Stimulated activated CD8-positive, alpha-beta memory T cell treated with anti-CD3 and anti-CD28 coated beads, Interleukin-15, amount 100 ng/mL, for 4 hours (primary cell): ENCODE measurements at regions not wholly inside any gene's neighbourhood (a gene's known extent, or its start where the extent isn't known, plus 50 kb on each side); places are given as distances from the start of the nearest gene placed in this dataset.

ENCODE experiments used
- DNase-seq, 2 donors: peaks; one replicate each; pipeline ENCODE4 v3.0.0-alpha.2; 2020; ENCODE audit warnings: low read depth in 2 of 2

DNA sequence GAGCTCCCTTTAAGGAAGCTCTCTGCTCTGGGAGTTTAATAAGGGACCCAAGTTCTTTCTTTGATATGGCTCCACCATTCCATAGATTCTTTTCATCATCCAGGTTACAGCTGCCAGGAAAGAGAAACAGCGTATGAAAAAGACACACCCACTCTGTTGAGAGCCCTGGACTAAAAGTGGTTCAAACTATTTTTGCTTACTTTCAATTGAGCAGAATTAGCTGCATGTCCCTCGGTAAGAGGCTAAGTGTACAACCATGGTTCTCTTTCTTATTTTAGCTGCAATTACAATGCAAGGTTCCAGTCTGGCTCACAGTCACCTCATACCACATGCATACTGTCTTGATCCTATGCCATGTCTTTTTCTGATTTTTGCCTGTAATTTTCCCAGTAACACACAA, 1288.3 kb downstream of the NSUN3 start:
- no peak for DNase-seq

DNA sequence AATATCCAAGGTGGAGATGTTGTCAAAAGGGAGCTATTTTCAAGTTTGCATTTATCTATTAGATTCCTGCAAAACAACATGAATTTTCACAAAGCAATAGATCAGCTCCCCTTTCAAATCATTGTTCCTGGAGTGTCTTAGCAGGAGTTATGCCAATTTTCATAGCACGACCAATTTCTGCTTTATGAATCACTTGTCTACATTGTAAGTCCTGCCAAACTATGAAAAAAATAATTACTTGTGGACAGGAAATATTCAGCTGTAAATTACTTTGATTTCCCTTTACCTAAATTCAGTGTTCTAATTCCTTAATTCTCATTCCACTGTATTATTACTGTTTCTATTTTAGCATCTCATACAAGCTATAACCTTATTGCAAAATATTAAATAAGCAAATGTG, 1289.6 kb downstream of the NSUN3 start:
- DNase-seq: no peak

DNA sequence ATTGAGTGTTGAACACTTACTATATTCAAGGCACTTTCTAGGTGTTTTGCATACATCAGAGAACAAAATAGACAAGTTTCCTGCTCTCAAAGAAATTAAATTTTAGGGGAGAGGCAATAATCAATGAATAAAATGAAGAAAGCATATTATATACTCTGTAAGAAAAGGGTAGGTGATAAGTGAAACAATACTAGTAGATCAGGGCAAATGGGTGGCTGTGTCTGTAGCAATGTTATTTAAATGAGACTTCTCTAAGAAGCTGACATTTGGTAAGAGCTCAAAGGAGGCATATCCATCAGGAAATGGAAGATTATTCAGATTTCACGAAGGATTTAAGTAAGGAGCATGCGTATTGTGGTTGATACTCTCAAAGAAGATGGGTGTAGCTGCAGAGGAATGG, 1291.6 kb downstream of the NSUN3 start:
- DNase-seq: no peak

DNA sequence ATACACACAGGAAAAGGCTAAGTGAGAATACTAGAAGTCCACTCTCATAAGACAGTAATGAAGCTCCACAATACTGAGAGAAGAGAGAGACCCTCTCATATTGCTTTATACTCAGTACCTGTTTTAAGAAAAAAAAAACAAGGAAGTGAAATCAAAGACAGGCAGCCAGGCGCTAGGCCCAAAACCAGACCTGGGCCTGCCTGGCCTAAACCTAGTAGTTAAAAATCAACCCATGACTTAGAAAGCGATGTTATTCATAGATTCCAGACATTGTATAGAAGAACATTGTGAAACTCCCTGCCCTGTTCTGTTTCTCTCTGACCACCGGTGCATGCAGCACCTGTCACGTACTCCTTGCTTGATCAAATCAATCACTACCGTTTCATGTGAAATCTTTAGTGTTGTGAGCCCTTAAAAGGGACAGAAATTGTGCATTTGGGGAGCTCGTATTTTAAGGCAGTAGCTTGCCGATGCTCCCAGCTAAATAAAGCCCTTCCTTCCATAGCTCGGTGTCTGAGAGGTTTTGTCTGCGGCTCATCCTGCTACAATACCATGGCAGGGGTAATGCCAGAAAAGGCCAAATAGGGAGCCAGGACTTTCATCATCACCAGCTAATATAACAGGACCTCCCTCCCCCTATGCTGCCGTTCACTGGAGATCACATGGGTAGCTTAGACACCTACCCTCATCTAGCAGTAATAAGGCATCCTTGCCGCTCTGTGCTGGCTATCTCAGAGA, 1294.1 kb downstream of the NSUN3 start:
- DNase-seq: no peak

DNA sequence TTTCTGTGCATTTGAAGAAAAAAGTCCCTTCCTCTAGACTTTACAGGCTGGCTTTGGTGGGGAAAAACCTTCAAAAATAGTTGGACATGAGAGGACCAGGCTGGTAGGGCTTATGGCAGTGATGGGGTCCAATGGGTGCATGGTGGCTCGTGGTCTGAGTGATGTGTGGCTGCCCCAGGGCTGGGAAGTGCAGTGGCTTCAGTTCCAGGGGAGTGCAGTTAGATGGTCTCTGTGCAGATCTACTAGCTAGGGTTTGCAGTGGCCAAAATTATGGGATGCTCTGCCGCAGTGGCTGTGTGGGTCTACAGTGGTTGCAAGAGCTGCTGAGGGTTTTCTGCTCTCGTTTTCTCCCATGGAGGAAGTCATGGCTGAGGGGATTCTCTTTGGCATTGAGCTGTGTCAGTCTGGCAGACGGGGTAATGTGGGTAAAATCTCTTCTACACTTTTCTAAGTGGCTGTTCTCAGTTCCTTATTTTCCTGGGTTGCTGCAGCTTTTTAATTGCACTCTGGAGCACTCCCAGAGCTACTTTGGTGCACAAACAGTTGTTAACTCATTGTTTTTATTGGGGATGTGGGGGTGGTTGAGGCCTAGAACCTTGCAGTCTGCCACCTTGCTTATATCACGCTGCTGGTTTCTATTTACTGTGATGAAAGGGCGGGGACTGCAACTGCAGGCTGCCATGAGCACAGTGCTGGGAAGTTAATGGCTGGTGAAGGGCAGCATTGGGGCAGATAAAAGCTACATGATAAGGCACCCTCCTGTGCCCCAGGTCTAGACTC, 1324.6 kb downstream of the NSUN3 start:
- DNase-seq: no peak

DNA sequence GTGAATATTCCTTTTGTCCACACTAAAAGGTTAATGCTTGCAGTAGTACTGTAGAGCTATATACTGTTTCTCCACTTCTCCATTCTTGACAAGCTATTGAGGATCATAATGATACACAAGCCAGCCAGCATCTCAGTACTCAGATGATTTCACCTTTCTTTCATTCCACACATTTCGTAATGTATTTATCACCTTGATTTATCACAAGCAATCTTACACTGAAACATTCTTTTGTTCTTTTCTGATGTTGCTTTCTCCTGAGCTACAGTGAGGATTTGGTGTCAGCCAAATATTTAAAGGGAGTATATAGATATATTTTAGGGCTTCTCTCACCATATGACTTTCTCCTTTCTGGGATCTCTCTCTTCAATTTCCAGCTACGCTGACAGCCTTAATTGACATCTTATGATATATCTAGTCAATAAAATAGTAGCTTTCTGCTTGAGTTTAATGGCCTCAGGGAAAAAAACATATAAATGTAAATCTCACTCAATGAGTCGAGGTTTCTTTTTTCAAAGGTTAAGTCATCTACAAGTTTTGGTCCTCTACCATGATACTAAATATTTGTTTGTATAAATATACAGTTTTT, 1327.0 kb downstream of the NSUN3 start:
- no peak for DNase-seq

DNA sequence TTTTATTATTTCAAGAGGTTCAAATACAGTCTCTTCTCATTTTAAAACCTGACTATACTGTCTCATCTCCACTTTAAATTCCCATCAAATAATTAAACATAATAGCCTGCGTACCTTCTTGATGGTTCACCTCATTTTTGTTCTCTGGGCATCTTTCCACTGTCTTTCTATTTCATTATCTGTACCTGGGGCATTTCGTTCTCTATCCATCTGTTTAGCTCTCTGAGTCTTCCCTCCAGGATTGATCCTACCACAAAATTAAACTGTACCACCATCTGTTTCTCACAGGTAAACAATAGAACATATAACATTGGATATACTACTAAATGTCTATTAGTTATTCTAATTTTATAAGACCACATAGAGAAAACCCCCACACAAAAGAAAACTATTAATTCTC, 1331.4 kb downstream of the NSUN3 start:
- no peak for DNase-seq

DNA sequence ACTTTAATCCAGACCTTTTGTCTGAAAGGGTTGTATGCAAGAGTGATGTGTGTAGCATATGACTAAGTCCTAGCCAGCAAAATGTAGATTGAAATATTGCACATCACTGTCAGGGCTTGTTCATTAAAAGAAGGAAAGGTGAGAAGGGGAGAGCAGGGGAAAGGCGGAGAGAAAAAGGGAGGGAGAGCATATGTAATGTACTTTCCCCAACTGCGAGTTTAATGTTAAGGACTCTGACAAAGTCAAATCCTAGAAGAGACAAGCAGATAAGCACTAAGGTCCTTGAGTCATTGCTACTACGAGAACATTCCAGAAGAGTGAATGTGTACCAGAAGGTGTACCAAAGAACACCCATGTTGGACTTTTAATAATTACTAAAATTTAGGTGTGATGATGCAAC, 1336.7 kb downstream of the NSUN3 start:
- DNase-seq: no peak

DNA sequence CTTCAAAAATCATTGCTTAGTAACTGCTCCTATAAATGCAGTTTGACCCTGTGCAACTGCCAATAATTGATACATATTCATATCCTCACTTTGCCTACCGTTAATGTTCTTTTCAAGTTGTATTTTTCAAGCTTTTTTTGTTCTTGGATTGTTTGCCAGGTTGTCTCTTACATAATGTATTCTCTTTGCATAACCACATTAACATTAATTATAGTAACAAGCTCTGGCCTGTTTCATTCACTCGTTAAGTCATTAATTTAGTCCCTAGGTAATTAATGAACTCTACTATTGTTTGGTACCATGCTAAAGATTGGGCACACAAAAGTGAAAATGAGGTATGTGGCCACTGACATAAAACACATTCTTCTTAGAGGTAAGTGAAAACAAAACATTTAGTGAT, 1338.8 kb downstream of the NSUN3 start:
- DNase-seq: no peak

DNA sequence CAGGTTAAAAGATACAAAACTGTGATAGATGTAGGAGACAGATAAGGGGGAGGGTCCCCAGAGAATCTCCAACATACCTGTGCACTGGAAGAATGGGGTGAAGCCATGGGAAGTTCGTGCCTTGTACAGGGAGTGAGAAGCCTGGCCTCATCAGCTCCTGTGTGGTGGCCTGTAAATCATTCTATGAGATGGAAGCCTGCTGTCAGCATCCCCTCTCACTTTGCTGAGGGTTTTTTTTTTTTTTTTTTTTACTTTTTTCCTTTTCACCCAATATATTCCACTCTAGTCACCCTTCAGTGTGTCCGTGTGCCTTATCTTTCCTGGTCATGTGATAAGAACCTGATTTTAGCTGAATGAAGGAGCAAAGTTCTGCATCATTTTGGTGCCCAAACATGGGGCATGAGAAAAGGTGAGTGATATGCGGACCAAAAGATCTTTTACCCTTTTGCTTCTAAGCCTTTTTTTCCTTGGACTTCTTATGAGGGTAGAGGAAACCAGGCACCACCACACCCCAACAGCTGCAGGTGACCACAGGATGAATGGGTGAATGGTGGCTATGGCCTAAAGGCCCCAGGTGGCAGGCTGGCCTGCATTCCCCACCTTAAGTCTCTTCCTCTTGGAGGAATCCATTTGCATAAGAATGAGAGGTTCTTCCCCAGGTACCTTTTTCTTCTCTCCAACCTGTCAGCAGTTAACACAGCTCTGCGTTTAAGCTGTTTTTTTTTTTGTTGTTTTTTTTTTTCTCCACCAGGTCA, 1345.0 kb downstream of the NSUN3 start:
- DNase-seq: no peak

DNA sequence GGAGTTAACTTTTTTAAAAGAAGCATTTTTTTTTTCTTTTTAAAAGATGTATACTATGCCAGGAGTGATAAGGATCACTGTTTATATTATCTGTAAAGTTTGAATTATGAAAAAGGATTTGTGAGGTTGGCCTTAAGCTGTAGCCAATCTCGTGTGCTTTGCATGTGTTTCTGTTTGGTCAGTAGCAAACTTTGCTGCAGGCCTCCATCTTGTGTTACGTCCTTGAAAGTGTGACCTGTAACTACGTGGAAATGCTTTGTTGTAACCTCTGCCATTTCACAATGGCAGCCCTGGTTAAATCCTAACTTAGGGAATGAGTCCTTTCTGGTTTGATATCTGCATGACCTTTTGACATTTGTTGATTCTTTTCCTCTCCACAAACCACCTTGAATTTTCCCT, 1345.6 kb downstream of the NSUN3 start:
- DNase-seq: no peak

DNA sequence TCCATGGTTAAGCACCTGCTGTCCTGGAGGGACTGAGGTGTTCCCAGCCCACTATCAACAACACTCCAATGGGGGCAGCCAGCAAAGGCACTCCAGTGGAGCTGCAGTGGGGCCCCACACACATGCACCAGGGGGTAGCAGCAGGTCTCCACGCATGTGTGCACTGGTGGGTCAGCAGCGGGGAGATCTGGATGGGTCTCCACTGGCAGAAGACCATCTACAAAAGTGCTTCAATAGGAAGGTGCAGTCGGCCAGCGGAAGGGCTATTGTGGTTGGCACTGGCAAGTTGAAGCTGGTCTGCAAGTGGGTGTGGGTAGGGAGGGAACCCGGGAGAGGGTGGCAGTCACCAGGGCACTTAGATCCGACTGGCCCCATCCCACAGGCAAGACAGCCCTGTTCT, 1355.4 kb downstream of the NSUN3 start:
- no peak for DNase-seq

DNA sequence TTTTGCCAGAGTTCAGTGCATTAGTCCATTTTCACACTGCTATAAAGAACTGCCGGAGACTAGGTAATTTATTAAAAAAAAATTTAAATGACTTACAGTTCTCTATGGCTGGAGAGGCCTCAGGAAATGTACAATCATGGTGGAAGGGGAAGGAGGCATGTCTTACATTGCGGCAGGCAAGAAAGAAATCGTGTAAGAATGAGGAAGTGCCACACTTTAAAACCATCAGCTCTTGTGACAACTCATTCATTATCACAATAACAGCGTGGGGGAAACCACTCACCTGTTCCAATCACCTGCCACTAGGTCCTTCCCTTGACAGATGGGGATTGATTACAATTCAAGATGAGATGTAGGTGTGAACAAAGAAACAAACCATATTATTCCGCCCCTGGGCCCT, 1361.4 kb downstream of the NSUN3 start:
- no peak for DNase-seq

DNA sequence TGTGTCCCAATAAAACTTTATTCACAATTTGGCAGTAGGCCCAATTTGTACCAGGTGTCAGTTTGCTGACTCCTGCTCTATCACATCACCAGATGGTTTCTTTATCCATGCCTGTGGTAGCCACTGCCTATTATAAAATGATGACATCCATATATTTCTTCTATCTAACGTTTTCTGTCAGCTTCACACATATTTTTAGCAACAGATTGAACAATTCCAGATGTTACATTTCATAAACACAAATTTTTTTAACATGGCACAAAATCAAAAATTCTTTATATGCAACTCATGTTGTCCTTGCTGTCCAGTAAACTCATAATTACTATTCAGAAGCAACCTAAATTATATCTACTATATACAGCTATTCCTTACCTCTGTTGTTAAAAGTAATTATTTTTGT, 1371.6 kb downstream of the NSUN3 start:
- no peak for DNase-seq

DNA sequence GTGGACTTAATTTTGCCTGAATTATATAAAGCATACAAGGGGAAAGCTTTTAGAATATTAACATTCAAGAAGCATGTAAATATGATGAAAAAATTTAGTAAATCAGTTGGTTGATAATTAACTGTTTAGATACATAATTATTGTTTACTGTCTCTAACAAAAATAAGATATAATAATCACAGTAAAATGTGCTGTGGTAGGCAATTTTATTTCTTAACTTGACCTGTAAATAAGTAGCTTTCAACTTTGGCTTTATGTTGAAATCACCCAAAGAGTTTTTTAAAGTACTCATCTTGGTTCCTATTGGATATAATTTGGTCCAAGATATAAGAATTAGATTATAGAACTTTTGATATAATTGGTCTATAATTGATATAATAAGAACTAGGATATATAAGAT, 1374.5 kb downstream of the NSUN3 start:
- DNase-seq: no peak

DNA sequence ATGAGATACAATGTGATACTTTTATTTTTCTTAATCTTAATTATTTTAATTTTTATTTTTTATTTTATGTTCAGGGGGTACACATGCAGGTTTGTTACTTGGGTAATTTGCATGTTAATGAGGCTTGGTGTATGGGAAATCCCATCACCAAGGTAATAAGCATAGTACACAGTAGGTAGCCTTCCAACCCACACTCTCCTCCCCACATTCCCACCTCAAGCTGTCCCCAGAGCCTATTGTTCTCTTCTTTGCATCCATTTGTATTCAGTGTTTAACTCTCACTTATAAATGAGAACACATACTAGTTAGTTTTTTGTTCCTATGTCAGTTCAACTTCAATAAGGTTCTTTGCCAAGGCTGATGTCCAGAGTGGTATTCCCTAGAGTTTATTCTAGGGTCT, 1375.4 kb downstream of the NSUN3 start:
- DNase-seq: no peak

DNA sequence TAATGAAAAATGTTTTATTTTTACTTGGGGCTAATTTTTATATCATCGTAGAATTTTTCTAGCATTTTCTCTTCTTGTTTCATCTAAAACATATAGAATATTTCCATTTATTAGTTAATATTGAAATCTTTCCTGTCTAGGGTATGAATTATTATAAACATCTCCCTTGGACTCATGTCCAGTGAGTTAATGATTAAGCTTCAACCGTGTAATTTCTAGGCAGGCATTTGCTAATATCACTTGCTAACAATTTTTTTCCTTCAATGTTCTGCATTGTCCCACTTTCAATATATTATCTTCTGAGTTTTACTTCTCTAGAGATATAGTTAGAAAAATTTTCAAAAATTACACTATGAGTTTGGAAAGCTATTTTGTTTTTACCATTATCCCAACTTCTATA, 1371.6 kb upstream of the EPHA6 start:
- no peak for DNase-seq

DNA sequence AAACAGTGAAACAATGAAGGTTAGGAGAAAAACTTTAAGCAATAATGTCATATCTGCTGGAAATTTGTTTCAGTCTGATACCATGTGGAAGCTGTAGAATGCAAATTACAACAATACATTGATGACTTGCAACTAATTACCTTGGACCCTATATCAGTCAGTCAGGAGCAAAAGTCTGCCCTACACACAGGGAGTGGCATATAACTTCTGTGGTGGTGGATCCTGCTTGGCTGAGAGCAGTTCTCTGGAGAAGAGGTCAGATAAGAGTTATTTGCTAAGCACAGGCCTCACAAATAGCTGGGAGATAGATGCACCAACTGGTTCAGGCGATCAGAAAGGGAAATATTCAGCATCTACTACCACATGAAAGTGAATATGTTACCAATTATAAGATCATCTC, 1364.6 kb upstream of the EPHA6 start:
- DNase-seq: no peak

DNA sequence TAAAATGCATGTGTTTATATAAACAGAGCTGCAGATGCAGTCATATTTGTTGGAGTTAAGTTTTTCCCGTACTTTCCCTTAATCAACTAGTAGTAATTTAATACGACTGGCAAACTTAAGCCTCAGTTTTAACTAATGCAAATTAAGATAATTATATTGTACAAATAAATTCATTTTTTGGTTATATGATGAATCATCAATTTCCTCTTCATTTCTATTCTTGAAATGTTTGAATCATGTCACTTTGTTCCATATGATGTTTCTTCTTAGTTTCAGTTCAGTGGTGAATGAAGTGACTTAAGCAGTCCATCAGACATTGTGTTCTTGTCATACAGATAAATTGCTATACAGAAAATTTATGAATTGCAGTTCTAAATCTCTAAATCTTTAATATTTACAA, 1361.2 kb upstream of the EPHA6 start:
- DNase-seq: no peak

DNA sequence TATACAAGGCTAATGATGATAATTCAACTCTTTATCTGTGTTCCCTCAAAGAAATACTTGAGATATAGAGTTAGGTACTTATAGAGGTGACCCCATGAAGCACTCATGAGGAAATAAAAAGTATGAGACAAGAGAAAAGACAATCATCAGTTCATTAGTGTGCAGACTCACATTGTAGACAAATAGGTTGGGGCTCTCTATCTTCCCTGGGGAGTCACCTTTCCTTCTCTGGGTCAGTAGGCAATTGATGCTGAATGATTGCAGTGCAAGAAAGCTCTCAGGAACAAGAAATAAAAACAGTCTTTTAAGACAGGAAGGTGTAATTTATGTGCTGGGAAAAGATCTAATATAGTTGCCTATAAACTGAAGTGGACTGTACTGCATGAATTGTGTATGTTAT, 1357.6 kb upstream of the EPHA6 start:
- DNase-seq: no peak

DNA sequence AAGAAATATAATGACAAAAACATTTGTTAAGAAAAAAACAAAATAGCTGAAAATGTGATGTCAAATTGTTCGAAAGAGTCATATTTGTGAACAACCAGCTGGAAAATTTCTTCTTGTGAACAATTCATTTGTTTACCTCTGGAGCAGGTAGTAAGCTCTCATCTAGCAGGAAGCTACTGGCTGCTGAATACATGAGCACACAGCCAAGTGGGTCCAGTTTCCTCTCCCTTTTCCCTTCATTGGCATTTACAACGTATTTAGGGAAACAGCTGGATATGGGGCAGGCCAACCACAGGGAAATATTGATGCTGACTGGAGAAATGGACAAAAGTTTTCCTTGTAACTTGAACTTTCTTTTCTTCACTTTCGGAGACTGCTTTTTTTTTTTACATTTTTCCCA, 1354.7 kb upstream of the EPHA6 start:
- no peak for DNase-seq

DNA sequence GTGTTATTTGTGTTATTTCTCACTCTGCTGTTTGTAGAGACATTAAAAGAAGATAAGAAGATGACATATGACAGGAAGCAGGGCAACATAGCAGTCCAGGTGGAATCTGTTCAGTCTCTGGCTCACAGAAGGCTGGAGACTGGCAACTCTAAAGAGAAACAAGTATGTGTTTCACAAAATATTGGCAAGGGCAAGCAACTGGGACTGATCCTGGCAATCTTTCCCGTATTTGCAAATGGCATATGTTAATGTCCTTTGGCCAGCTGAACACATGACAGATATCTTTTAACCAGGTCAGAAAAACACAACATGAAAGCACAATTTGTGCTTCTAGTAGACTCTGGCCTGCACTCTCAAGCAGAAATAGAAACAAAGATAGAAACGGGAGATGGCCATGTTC, 1354.1 kb upstream of the EPHA6 start:
- no peak for DNase-seq

DNA sequence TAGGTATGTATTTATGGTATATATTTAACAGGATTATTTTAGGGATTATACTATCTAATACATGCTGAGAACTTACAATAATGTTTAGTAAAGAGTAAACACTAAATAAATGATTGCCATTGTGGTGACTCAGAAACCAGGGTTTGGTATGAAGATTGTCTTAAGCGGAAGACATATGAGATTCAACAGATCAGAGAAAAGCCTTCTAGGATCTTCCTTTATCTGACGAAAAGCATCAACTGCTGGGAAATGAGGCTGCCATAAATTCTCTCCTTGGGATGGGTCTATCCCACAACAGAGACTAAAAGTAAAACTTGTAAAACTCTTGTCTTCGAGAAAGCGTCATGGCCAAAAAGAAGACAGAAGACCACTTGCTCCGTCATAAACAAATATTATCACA, 1352.2 kb upstream of the EPHA6 start:
- no peak for DNase-seq
